Fibroblast of the conjunctiva (primary cell): ENCODE measurements at regions not wholly inside any gene's neighbourhood (a gene's known extent, or its start where the extent isn't known, plus 50 kb on each side); places are given as distances from the start of the nearest gene placed in this dataset.

Experiments
- DNase-seq: peaks from one replicate; pipeline ENCODE4 v3.0.0-alpha.2; 2010; ENCODE audit warnings: low read depth

DNA sequence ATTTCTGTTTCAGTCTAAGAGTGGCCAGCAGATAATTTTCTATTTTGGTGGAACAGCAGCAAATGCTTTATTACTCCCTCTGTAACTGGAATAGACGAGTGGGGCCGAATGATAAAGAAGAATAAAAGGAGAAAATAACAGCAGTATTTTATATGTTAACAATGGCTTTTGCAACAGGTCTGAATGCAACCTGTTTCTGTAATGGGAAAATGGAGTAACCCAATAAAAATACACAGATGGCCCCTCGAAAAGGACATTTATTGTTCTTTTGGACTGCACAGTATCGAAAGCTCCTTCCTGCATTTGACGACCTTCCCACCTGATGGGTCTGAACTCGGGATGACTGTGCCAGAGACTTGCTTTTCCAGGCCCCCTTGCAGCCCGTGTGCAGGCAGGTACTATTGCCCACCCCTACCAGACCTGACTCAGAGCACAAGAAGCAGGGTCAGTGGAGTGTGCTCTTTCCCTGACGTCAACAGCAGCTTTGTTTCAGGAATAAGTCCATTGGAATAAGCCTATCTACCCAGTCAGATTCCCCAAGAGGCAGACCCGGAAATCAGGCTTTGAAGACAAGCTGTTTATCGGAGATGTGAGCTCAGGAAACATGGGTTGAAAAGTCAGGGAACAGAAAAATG lies 306.5 kb upstream of the NEBL start:
- no peak for DNase-seq

DNA sequence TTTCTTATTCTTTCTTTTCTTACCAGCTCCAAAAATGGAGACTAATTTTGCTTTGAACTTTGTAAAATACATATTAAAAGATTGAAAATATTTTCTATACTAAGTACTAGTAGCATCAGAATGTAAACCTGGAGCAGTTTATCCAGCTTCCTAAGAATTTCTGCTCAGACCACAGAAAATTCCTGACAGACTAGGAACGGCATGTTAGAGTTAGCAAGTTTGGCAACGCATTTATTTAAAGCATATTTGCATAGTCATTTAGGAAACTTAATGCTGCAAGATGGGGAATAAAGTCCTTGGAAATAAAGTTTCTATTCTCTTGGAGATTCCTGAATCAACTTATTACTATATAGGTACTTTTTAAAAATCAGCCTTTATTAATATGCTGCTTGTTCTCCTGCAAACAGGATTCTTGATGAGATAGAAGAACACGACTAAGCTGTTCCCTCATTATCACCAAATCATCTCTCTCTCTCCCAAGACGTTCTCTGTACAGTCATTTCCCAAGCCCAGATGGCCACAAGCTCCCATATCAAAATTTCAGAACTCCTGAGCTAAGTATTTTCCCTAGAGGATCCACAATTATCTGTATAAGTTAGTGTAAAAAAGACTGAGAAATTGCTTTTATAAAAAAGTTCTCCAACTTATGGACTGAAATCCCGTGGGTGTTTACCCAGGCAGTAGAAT lies 305.8 kb upstream of the NEBL start:
- DNase-seq = no peak

- no peak for DNase-seq
Measured at GRCh38 chr10:21199501-21199900, 302.4 kb upstream of the NEBL start.

- no peak for DNase-seq
Measured at GRCh38 chr10:21197838-21198237, 300.7 kb upstream of the NEBL start.

DNA sequence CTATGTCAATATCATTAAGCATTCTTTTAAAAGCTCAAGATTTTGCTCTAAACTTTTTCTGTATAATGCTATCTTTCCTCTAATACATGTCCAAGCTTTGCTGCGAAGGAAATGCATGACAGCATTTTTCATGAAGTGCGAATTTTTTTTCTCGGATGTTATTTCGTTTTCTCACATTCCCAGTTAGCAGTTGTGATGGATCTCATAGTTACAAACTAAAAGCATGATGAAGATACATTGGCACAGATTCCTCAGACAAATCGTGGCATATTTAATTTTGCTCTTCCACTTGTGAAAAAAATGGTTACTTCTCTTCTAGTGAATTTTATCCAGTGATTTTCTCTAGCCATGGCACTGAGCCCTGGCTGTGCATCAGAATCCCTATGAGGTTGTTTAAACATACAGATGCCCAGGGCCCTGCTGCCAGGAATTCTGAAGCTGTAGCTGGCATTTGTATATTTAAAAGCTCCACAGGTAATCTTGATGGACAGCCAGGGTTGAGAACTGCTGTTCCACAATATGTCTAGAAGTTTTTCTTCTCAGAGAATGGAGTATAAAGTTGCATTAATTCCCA lies 299.8 kb upstream of the NEBL start:
- DNase-seq = no peak

DNA sequence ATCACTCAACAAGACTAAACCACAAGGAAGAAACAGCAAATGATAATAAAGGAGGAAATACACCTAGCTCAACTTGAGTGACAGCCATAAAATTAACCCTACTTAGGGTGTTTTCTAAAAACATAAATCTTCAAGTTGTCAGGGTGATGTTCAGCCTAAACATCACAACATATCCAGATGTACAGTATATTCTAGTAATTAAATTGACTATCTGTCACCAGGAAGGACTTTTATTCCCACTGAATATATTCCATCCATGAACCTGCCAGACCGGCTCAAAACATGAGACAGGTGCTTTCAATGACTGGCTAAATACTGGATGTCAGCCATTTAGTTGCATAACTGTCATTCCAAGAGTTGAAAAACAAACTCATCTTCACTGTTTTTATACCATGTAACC lies 298.1 kb upstream of the NEBL start:
- no peak for DNase-seq

DNA sequence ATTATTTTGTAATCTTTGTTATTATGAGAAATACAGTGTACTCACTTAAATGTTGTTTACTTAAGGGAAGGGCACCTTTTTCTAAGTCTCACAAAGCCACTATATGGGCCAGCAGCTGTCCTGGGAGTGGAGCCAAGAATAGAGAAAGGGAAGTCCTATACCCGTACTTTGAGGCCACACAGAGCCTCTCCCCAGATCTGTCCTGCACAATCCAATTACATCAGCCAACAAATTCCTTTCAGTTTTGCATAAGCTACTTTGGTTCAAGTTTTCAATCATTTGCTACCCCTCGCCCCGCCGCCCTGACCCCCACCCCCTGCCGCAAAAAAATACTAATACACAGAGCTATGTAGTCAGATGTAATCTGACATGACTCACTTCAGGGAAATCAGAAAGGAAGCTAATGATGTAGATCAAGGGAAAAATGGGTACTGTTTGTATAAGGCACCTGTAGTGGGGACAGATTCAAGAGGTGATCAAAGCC lies 297.4 kb upstream of the NEBL start:
- DNase-seq = peak; percentile 57

DNA sequence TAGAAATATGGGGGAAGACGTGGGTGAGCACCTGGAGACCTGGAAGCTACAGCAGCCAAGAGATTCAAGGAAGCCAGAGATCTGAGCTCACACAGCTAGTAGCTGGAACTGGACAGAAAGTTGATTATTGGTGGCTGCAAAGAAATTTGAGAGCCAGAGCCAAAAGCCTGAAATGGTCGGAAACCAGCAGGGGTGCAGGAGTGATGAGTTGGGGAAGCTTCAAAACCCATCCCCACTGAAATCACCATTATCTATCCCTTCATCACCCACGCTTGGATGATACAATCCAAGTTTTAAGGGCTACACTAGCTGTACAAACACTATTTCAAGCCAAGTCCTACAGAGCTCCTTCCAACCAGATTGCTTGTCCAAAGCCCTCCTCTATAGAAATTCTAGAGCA lies 296.1 kb upstream of the NEBL start:
- DNase-seq = no peak

GRCh38 chr10:21191512-21191911 lies 294.4 kb upstream of the NEBL start:
- DNase-seq = no peak

GRCh38 chr10:21184984-21185383 lies 287.9 kb upstream of the NEBL start:
- DNase-seq = no peak

DNA sequence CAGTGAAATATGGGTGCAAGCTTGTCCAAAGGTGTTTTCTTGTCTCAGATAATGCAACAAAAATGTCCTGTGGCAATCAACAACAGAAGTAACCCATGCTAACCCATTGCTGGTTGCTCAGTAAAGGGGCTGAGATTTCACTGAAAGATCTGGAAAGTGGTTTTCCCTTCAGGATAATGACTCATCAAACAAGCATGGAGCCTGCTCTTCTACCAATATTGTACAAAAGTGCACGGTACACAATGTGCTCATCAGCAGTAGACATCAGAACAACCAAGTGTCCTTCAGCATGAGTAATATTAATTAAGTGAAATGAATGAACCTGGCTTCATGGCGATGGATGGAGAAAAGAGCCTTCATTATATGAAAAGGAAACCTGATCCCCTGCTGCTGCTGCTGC lies 287.1 kb upstream of the NEBL start:
- DNase-seq = peak; percentile 77

DNA sequence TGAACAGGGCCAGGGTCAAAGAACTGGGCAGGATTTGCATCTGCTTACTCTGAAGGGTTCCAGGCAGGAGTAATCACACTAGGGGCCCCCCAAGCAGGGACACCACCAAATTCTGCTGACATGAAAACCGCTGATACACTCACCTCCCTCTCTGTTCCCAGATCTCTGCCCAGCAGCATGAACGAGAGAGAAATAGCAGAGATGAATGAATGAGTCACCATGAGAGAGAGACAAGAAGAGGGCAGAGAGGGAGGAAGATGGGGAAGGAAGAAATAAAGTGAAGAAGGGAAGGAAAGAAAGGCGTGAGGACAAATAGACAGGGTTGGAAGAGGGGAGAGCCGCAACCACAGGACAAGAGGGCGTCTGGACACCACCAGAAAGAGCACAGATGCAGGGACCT lies 285.9 kb upstream of the NEBL start:
- DNase-seq = no peak

- no peak for DNase-seq
Measured at GRCh38 chr10:21181451-21181850, 284.3 kb upstream of the NEBL start.

GRCh38 chr10:21180604-21181003 lies 283.5 kb upstream of the NEBL start:
- no peak for DNase-seq

- no peak for DNase-seq
Measured at GRCh38 chr10:21176934-21177480, 279.9 kb upstream of the NEBL start.

- DNase-seq = no peak
Measured at GRCh38 chr10:21175797-21176196, 278.7 kb upstream of the NEBL start.

DNA sequence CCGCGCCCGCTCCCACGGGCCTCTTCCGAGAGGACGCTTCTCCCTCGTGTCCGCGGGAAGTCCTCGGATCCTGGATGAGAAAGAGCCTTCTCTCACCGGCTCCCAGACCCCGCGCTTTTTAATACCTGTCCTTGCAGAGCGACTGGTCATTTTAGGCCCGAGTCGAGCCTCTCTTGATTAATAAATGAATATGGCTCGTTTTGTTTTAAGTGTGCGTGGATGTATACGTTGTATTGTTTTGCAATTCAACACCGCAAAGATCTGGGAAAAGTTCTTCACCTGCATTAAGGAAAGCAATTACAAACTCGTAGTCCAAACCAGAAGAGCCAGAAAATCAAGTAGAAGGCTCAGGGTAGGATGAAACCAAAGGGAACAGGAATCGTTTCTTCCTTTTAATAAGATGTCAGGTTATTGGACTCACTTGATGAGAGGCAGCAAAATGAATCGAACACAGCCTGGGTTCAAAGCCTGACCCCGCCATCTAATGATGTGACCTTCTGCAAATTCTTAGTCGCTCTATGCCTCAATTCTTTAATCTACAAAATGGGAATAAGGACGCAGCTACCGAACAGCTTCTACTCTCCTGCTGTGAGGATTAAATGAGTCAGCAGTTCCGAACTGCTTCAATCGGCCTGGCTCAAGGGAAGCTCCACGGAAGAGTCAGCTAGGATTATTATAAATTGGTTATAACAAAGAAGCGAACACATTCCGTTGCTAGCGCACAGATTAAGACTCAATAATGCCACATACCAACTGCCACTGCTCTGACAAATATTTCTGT lies 277.8 kb upstream of the NEBL start:
- DNase-seq = no peak

DNA sequence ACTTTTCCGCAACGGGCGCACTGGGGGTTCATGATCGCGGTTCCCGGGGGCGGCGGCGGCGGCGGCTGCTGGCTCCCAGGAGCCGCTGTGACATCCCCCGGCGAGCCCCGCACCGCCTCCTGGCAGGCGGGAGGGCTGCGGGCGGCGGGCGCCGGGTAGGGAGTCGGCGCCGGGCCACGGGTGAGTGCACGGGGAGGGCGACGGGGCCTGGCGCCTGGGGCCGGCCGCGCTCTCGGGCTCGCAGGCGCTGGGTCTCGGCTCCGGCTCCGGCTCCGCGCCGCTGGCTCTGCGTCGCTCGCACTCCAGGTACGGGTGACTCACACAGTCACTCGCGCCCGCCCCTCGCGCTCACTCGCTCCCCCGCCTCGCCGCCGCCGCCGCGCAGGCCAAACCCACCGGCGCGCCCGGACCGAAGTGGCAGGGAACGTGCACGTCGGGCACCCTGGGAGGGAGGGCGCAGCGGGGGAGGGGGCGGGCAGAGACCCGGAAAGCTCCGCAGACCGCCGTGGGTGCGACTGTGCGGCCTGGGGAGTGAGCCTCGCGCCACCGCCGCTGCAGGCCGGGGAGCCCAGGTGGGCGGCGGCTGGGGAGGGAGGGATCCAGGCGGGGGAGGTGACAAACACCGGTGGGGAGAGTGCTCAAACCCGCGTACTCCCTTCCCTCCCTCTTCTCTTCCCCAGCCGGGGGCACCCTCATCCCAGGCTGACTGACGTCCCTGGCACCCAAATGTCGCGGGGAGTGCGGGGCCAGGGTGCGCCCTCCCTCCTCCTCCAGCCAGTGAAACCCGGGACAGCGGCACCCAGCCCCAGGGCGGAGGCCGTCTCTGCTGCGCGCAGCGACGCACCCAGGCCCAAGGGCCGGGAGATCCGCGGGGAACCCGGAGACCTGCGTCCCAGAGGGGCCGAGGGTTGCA lies 276.9 kb upstream of the NEBL start:
- no peak for DNase-seq

GRCh38 chr10:21172930-21173801 lies 276.1 kb upstream of the NEBL start:
- no peak for DNase-seq

DNA sequence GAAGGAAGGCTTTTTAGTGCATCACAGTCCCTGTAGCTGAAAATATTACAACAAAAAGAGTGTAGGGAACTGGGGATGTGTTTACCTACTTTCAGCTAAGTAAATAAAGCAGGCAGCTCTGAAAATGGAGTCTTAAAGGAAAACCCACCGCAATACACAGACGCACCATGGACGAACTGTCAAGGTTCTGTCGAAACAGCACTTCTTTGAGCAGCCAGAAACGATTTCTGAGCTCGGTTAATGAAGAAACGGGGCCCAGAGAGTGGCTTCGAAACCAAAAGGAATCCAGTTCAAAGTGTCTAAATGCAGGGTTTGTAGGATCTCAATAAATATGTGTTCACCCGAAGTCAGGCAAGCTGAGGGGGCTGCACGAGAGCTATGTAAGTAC lies 275.4 kb upstream of the NEBL start:
- DNase-seq = no peak
